HG02798 (cell line): ENCODE measurements at regions not wholly inside any gene's neighbourhood (a gene's known extent, or its start where the extent isn't known, plus 50 kb on each side); places are given as distances from the start of the nearest gene placed in this dataset.

Experiments used
- ATAC-seq: cut with Tn5 transposase; IDR thresholded peaks from one replicate; pipeline ENCODE4 v1.9.1; 2021; ENCODE audit warnings: mild to moderate bottlenecking; ENCODE audit not compliant: unreplicated experiment, poor library complexity

DNA sequence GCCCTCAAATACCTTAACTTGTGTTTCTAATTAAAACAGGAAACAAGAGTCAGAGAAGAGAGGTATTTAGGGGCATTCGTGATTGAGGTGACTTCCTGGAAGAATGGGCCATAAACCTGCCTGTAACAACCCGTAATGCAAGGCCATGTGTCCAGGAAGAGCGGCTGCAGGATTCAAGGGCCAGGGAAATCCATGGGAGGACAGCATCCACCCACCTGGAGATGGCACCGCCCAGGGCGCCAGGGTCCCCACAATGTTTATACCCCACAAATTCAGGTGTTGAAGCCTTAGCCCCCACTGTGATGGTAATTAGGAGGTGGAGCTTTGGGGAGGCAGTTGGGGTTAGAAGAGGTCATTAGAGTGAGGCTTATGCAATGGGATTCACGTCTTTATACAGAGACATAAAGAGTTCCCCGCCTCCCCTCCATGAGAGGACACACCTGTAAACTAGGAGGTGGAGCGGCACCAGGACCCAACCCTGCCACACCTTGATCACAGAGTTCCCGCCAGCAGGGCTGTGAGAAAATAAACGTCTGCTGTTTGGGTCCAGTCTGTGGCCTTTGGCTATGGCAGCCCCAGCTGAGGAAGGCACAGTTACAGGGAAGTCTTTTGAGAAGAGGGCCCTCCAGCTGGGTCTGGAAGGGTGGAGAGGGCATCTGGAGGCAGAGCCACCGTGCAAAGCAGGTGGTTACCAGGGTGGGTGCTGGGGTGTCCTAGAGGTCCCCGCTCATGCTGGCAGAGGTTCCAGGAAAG is 1394.3 kb downstream of the TBC1D22A start:
- no peak for ATAC-seq

DNA sequence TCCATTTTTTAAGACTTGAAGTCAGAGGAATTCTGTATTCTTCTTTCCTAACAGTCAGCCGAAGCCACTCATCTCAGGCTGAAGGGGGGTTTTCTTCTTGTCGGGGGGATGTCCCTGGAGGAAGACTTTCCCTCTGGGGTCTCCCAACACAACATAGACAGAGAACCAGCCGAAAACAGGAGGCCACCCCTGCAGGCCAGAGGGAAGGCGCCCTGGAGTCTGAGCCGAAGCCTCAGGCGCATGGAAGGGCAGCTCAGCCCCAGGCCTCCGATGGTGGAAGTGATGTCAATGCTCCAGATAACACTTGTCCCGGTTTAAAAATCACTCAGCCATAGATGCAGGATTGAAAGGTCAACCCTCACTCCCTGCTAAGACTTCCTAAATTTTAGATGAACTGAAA is 1393.0 kb downstream of the TBC1D22A start:
- ATAC-seq = no peak

DNA sequence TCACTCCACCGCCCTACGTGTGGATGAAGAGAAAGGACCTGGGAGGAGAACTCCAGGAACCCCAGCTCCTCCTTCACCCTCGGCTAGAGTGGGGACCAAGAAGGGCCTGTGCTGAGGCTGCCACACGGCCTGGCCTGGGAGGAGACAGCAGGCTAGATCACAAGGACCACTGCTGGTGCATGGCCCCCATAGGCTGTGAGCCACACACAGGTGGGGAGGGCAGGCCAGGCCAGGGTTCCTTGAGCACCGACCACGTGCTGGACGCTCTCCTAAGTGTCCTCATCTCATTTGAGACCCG is 1392.4 kb downstream of the TBC1D22A start:
- ATAC-seq = no peak

DNA sequence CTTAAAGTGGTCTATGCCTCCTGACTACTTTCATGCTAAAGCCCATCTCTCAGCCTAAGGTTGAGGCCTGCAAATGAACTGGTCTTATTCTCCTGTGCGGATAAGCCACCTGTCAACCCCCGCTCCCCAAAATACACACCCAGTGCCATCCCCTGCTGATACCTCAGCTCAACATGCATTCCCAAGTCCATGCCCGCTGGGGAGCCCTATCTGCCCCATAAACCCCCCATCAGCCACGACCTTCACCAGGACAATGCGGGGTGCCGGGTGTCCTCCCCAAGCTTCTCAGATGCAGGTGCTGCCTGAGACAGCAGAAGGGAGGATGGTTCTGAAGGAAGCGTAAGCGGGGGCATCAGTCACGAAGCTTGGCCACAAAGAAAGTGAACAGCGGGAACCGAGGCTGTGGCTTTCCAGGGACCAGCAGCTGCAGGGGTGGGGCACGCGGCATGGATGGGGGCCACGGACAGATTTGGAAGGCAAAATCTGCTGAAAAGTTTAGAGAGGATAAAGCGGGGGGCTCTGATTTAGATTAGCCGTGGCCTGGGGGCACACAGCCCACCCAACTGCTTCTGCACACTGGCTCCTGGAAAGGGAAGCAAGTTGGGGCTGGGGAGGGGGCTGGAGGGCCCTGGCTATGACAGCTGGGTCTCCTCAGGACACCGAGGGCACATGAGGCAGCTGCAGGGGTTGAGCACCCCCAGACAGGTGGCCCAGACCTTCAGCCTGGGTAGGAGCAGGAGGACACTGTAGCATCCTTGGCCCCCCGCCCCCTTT is 1391.9 kb downstream of the TBC1D22A start:
- ATAC-seq = no peak

DNA sequence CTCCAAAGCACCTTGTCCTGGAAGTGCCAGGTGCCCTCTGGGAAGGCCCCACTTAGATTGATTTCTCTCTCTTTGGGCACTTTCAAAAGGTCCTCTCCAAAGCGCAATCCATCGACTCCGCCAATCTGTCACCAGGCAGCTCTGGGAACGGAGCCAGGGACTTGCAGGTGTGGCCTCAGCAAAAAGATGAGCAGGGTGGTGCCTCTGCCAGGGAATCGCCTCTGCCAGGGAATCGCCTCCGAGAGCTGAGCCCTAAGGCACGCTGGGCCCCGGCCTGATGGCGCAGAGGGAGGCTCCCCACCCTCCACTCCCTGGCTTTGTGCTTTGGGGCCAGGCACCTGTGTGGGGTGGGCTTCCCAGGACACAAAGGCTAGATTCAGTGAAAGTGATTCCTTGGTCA is 1391.3 kb downstream of the TBC1D22A start:
- no peak for ATAC-seq

DNA sequence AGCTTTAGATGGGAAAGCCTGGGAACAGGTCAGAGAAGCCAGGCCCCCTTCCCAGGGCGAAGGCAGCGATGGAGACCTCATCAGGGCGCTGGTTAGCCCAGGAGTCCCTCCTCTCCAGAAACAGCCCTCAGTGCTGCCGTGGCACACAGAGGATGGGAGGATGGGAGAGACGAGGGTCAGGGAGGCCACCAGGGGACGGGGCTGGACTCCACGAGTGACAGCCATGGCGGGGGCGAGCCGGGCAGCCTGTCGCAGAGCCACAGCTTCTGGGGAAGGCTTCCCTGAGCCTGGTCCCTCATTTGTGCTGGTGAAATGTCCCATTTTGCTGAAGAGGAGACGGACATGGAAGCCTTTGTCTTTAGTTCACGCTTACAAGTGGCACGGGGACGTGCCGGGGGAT is 1390.5 kb downstream of the TBC1D22A start:
- no peak for ATAC-seq

DNA sequence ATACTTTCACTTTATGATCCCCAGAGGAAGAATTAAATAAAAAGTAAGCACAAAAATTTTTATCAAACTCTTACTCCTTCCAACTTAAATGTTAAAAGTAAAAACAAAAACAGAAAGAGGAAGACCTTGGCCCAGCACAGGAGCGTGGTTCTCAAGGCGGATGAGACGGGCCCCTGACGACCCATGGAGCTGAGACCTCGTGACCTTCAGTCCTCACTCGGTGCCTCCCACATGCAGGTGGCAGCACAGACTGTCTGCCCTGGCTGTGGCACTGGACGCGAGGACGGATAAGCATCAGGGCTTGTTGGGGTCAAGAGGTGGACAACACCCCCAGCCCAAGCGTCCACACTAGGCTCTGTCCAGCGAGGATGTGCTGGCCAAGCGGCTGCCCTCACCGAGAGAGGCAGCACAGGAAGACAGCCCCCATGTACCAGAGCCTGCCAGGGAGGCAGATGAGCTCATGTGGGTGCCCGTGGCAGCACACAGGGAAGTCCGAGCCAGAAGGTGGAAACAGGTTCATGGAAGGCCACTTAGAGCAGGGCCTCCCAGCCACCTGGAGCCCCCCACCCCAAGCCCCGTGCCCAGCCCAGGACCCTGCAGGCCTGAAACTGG is 1389.8 kb downstream of the TBC1D22A start:
- no peak for ATAC-seq

DNA sequence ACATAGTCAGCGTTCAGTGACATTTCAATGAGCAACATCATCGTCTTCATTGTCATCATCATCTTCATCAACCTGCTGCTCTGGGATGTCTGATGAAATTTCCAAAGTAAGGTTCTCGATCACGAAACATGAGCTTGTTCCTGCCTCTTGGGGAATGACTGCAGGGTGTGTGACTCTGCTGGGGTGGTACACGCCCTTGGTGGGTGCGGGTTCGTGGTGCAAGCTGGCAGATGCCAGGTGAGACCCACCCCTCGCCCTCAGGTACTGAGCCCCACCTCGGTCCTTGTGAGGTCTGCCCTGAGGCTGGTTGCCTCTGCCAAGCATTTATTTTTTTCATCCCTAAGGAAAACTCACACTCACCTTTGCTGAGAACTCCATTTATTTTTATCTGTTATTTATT is 1389.2 kb downstream of the TBC1D22A start:
- ATAC-seq = no peak

DNA sequence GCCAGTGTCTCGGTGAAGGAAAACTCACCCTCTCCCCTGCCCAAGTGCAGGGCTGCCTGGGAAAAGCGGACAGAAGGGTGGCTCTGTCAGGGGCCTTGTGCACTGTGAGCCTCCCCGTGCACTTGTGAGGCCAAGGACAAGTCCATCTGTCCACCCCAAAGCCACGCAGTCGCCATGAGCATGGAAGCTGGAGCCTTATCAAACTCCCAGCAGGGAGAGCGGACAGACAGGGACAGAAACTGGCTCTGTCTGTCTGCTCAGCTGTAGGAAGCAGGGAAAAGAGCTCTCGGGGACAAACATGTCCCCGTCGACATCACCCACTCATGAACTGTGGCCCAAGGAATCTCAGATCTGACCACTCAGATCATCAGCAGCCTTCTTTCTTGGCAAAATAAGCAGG is 1385.4 kb downstream of the TBC1D22A start:
- no peak for ATAC-seq

DNA sequence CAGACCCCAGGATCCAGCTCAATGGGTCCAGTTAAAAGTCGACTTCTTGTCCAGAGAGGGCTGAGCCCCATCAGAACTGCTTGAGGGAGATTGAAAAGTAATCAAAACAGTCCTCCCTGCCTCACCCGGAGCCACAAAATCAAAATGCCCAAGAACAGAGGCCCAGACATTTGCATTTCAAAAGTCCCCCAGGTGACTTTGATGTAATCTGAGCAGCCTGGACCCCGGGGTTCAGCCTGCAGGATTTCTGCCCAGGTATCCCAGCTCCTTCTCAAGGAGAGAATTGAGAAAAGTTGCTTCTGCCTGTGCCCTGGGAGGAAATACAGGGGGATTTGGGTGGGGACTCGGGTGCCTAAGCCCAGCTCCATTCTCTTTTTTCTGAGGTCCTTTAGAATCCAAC is 1385.0 kb downstream of the TBC1D22A start:
- ATAC-seq = no peak

DNA sequence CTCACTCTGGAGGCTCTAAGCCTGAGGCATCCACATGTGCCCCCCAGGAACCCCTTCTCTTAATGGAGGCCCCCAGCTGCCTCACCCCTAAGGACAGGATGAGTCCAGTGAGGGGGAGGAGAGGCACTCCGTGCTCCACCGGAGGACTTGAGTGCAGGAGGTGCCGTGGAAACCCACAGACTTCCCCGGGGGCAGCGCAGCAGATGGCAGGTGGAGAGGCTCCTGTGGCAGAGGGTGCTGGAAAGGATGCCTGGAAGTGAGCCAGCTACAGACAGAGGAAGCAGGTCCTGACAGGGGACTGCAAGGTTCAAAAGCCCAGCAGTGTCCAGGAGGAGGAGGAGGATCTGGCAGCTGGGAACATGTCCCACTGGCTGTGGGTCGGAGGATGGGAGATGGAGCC is 1384.0 kb downstream of the TBC1D22A start:
- ATAC-seq = no peak

DNA sequence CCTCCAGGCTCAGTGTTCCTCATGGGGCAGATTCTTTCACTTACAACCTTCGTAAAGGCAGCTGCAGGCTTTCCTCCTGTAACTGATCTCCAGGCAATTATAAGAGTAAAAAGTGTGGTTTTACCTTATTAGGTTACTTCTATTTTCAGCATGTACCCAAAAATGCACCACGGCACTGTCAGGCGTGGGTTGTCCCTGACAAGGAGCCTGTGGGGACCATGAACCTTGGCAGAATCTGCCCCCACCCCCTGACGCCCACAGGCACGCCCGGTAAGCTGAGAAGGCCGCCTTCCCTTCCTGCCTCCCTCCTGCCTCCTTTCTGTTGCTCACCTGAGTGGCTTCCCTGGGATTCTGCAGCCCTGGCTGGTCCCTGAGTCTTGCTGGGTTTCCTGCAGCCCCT is 1383.3 kb downstream of the TBC1D22A start:
- ATAC-seq = no peak

DNA sequence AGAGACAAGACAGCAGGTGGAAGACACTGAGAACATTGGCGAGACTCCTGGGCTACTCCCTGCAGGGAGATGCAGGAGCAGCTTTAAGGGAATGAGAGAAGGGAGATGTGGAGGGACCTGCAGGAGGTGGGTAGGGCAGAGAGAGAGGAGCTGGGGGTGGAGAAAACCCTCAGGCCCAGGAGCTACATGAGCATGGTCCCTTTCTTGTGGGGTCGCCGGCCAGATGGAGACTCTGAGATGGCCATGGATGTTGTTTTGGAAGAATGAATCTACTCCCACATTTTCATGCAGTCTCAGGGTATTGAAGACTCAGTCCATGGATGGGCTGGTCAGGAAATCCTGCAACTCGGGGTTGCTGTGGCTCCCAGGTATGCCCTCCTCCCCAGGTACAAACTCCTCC is 1381.9 kb downstream of the TBC1D22A start:
- ATAC-seq = no peak

DNA sequence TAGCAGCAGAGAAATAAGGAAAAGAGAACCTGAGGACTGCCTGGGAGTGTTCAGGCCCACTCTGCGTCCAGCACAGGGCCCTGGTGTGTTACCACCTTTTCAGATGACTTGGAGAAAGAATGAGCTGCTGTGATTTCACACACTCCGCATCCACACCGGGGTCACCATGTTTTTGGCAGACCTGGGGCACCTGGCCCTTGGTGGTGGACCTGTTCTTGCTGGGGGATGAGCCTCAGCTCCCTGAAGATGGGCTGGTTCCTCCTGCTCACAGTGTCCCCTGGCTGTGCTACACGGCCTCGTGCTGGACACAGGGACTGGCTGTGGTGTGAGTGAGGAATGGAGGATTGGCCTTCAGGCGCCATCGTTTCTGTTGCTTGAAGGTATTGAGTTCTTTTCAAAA is 1381.4 kb downstream of the TBC1D22A start:
- no peak for ATAC-seq

DNA sequence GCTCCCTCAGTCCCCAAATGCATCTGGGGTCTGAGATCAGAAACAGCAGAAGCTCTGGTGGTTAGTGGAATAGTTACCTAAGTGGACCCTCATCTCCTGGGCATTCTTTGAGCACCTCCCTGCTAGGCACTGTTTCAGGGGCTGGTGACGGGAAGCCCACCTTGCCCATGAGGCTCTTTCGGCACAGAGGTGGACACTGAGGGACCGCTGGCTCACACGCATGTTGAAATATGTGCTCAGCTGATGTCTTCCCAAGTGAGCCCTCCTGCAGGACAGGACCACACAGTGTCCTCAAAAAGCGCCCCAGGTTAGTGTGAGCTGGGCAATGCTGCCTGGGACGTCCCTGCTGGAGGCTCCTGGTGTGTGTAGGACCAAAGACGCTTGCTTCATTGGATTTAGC is 1379.9 kb downstream of the TBC1D22A start:
- no peak for ATAC-seq

DNA sequence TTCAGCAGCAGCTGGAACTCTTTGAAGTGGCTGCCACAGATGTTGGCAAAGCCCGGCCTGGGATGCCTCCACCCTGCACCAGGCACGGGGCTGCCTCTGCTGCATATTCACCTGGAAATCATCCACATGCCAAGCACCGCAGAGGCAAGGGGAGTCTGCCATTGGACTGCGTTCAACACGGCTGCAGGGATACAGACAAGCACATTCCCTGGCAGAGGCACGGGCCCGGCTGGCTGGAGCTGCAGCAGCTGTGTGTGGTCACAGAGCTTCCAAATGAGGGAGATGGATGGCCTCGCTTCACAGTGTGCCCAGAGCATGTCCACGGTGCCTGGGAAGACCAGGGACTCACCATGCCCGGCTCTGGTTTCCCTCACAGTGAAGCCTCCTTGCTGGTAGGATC is 1378.9 kb downstream of the TBC1D22A start:
- no peak for ATAC-seq

DNA sequence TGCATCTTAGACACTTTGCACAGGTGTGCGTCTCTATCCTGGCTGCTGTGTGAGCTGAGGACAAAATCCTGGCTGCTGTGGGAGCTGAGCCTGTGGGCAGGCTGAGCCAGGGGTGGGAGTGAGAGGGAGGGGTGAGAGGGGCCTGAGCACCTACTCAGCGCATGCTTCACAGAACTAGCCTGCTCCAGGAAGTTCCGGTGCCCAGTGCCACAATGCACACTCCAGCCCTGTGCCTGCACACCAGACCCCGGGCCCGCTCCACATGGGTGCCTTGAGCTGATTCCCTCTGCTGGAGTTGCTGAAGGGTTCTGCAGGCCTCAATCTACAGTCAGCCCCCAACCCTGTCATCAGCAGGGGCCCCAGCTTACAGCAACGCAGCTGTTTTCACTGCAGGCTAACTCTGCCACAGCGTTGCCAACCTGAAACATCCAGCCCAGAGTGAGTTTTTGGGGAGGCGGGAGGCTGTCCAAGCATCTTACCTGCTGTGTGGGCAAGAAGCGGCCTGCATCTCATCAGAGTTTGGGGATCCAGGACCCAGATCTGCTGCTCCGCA is 1377.9 kb downstream of the TBC1D22A start:
- ATAC-seq = no peak

DNA sequence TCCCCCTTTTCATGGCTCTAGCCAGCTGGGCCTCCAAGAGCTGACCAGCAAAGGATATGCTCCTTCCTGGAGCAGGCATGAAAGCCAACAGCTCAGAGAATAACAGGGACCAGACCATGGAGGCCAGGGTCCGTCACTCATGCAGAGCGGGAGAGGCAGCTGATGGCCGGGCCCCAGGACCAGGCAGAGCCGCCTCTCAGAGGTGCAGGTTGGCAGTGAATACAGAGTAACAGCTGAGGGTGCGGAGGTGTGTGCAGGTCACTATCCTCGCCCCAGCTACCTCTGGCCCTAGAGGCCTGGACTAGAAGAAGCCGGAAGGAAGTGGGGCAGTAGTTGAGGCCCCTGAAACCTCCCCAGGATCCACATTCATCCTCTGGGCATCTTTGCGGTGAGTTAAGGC is 1377.3 kb downstream of the TBC1D22A start:
- ATAC-seq = no peak

DNA sequence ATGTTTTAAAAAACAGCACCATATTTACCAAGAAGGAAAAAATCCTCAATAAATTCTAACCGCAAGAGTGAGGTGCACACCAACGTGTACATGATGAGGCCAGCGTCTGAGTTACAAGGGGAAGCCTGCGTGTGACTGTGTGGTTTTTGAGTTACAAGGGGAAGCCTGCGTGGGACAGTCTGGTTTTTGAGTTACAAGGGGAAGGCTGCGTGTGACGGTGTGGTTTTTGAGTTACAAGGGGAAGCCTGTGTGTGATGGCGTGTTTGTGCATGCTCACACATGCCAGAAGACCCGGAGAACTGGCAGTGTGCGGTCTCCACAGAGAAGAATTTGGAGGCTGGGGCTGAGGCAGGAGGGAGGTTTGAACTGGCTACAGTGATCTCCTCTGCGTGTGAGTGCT is 1376.4 kb downstream of the TBC1D22A start:
- ATAC-seq = no peak

DNA sequence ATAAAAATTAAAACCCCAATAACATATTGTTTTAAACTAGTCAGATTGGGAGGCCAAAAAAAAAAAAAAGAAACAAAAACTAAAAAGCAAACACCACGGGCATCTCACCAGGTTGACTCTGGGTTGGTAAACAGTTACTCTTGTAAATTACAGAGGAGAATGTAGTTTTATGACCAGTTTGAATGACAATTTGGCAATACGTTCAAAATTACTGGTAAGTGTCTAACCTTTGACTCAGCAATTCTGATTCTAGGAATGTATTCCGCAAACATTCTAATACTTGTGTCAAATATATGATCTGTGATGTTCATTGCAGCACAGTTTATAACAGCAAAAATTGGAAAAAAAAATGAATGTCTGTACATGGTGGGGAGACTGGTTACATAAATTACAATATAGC is 1376.0 kb downstream of the TBC1D22A start:
- ATAC-seq = no peak

DNA sequence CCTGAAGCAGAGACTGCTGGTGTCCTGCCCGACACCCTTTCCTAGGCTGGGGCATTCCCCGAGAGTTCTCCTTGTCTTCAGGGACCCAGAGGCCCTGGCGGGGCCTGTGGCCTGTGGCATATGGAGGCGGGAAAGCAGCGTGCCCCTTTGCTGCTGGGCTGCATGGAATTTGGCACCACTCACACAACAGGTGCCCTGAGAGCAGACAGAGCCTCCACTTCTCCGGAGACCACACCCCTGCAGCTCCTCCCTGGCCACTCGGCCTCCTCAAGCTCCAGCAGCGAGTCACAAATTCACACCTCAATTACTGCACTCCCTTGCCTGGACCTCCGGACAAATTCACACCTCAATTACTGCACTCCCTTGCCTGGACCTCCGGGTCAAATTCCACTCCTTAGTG is 1375.2 kb downstream of the TBC1D22A start:
- no peak for ATAC-seq
